Eye (tissue), 1 donor: ENCODE measurements at regions not wholly inside any gene's neighbourhood (a gene's known extent, or its start where the extent isn't known, plus 50 kb on each side); places are given as distances from the start of the nearest gene placed in this dataset.
A peak's percentile ranks its signal among the peaks of the same experiment; 100 is the strongest.

Source experiments
- DNase-seq: peaks from one replicate; pipeline ENCODE4 v3.0.0-alpha.2; 2015

GRCh38 chr7:12741951-12742575 is 54.6 kb downstream of the ARL4A start:
- DNase-seq = no peak

- peak; percentile 30 for DNase-seq
These were observed 58.8 kb downstream of the ARL4A start for GRCh38 chr7:12746211-12746610.

- no peak for DNase-seq
These were observed 60.4 kb downstream of the ARL4A start for GRCh38 chr7:12747687-12748306.

GRCh38 chr7:12749069-12749468 is 61.6 kb downstream of the ARL4A start:
- DNase-seq = no peak

- no peak for DNase-seq
These were observed 62.3 kb downstream of the ARL4A start for GRCh38 chr7:12749746-12750145.

- no peak for DNase-seq
These were observed 64.3 kb downstream of the ARL4A start for GRCh38 chr7:12751764-12752163.

GRCh38 chr7:12754179-12754578 is 66.7 kb downstream of the ARL4A start:
- no peak for DNase-seq

- no peak for DNase-seq
These were observed 69.4 kb downstream of the ARL4A start for GRCh38 chr7:12756821-12757220.

- no peak for DNase-seq
These were observed 70.0 kb downstream of the ARL4A start for GRCh38 chr7:12757443-12757842.

GRCh38 chr7:12759151-12759550 is 71.7 kb downstream of the ARL4A start:
- DNase-seq = peak; percentile 21

GRCh38 chr7:12761111-12761510 is 73.7 kb downstream of the ARL4A start:
- DNase-seq = no peak

- no peak for DNase-seq
These were observed 74.3 kb downstream of the ARL4A start for GRCh38 chr7:12761691-12762090.

- DNase-seq = peak; percentile 33
These were observed 77.0 kb downstream of the ARL4A start for GRCh38 chr7:12764458-12764891.

GRCh38 chr7:12765431-12766100 is 78.1 kb downstream of the ARL4A start:
- no peak for DNase-seq

GRCh38 chr7:12766416-12766815 is 79.0 kb downstream of the ARL4A start:
- no peak for DNase-seq

- DNase-seq = no peak
These were observed 81.5 kb downstream of the ARL4A start for GRCh38 chr7:12768948-12769347.

- peak; percentile 11 for DNase-seq
These were observed 82.0 kb downstream of the ARL4A start for GRCh38 chr7:12769444-12769843.

- peak; percentile 16 for DNase-seq
These were observed 83.0 kb downstream of the ARL4A start for GRCh38 chr7:12770227-12770975.

GRCh38 chr7:12771378-12771877 is 84.0 kb downstream of the ARL4A start:
- peak; percentile 88 for DNase-seq

GRCh38 chr7:12772768-12773167 is 85.3 kb downstream of the ARL4A start:
- DNase-seq = no peak

GRCh38 chr7:12777257-12777656 is 89.8 kb downstream of the ARL4A start:
- DNase-seq = no peak

GRCh38 chr7:12779947-12780346 is 92.5 kb downstream of the ARL4A start:
- no peak for DNase-seq

- DNase-seq = no peak
These were observed 96.1 kb downstream of the ARL4A start for GRCh38 chr7:12783421-12784095.
